SK-N-SH (cell line): ENCODE measurements at regions not wholly inside any gene's neighbourhood (a gene's known extent, or its start where the extent isn't known, plus 50 kb on each side); places are given as distances from the start of the nearest gene placed in this dataset.

Experiments used
- CTCF ChIA-PET: fragments of 300-600, 350-600 bp; formaldehyde crosslinking; extraction: SDS; loops from one replicate; lab custom pipeline; 2021; lab: Yijun Ruan, JAX
- POLR2A ChIA-PET: fragments of 350-600 bp; sonication (Branson Sonifier 250); formaldehyde crosslinking; extraction: SDS; loops from one replicate; lab custom pipeline; 2020; ENCODE audit warnings: antibody characterized with exemption, inconsistent platforms; lab: Yijun Ruan, JAX
- DNase-seq: peaks from one replicate; pipeline ENCODE4 v3.0.0; 2012
- H2AFZ ChIP-seq: fragments of 200-600 bp; sonication (generic); 2 replicates; pipeline ENCODE4 v1.8.1; 2016; ENCODE audit warnings: antibody characterized with exemption, mild to moderate bottlenecking, low read depth
- H3F3A ChIP-seq: fragments of 200-600 bp; sonication (generic); replicated peaks from 2 replicates; pipeline ENCODE3; 2016; ENCODE audit warnings: antibody characterized with exemption, mild to moderate bottlenecking; ENCODE audit not compliant: insufficient read depth
- H3K27ac ChIP-seq, 2 experiments: fragments of 200-500 bp in 1 of 2; fragments of 200-600 bp in 1 of 2; sonication (Bioruptor generic) in 1 of 2; sonication (generic), shearing (Covaris generic) in 1 of 2; 2 replicates each; pipeline versions ENCODE4 v1.5.1 to v1.6.1; 2014 to 2016; ENCODE audit warnings: low read depth in 2 of 2, inconsistent platforms in 1 of 2, low read length in 1 of 2, mild to moderate bottlenecking in 1 of 2, mixed read lengths in 1 of 2
- H3K27me3 ChIP-seq: fragments of 200-600 bp; sonication (generic), shearing (Covaris generic); 2 replicates; pipeline ENCODE4 v1.6.1; 2016; ENCODE audit warnings: mixed run types; ENCODE audit not compliant: insufficient read depth
- H3K36me3 ChIP-seq, 2 experiments: fragments of 200-500 bp in 1 of 2; fragments of 200-600 bp in 1 of 2; sonication (Bioruptor generic) in 1 of 2; sonication (generic) in 1 of 2; replicated peaks in 1 of 2; 2 replicates each; pipeline versions ENCODE3 to v1.5.1; 2014 to 2016; ENCODE audit warnings: low read length in 1 of 2, mild to moderate bottlenecking in 1 of 2; ENCODE audit not compliant: insufficient read depth in 2 of 2, control insufficient read depth in 1 of 2
- H3K4me1 ChIP-seq, 2 experiments: fragments of 200-500 bp in 1 of 2; fragments of 200-600 bp in 1 of 2; sonication (Bioruptor generic) in 1 of 2; sonication (generic), shearing (Covaris generic) in 1 of 2; 2 replicates each; pipeline versions ENCODE4 v1.5.1 to v1.6.1; 2014 to 2016; ENCODE audit warnings: low read depth in 1 of 2, low read length in 1 of 2, mixed run types in 1 of 2; ENCODE audit not compliant: insufficient read depth in 2 of 2, control insufficient read depth in 1 of 2
- H3K4me2 ChIP-seq: fragments of 200-600 bp; sonication (generic), shearing (Covaris generic); 2 replicates; pipeline ENCODE4 v1.6.1; 2017; ENCODE audit warnings: mixed run types
- H3K4me3 ChIP-seq, 2 experiments: fragments of 200-500 bp in 1 of 2; fragments of 200-600 bp in 1 of 2; sonication (Bioruptor generic) in 1 of 2; sonication (generic), shearing (Covaris generic) in 1 of 2; 2 replicates each; pipeline versions ENCODE4 v1.5.1 to v1.8.1; 2014 to 2016; ENCODE audit warnings: low read depth in 2 of 2, inconsistent platforms in 1 of 2, low read length in 1 of 2, mild to moderate bottlenecking in 1 of 2, mixed read lengths in 1 of 2, moderate library complexity in 1 of 2
- H3K79me2 ChIP-seq: fragments of 200-600 bp; sonication (generic); 2 replicates; pipeline ENCODE4 v1.8.1; 2017; ENCODE audit warnings: mild to moderate bottlenecking; ENCODE audit not compliant: insufficient read depth
- H3K9ac ChIP-seq: fragments of 200-600 bp; sonication (generic); 2 replicates; pipeline ENCODE4 v1.6.1; 2017; ENCODE audit warnings: mixed run types
- H3K9me2 ChIP-seq: fragments of 200-600 bp; sonication (generic); 2 replicates; pipeline ENCODE4 v1.6.1; 2017; ENCODE audit warnings: mixed run types
- H3K9me3 ChIP-seq: fragments of 200-600 bp; sonication (generic); 2 replicates; pipeline ENCODE4 v1.6.1; 2017; ENCODE audit warnings: mixed run types, mild to moderate bottlenecking, moderate library complexity
- H4K20me1 ChIP-seq: fragments of 200-600 bp; sonication (generic); 2 replicates; pipeline ENCODE4 v1.6.1; 2017; ENCODE audit warnings: mild to moderate bottlenecking, mixed run types; ENCODE audit not compliant: insufficient read depth
- CHD2 ChIP-seq: fragments of 150-350 bp; IDR thresholded peaks from 2 replicates; pipeline ENCODE4 v1.6.1; 2018; ENCODE audit warnings: low read length; ENCODE audit not compliant: partially characterized antibody
- ELF1 ChIP-seq: IDR thresholded peaks from 2 replicates; pipeline ENCODE4 v1.4.0; 2012
- FOXJ3 ChIP-seq: sonication (generic); formaldehyde crosslinking; IDR thresholded peaks from 2 replicates; pipeline ENCODE4 v1.5.1; 2020; ENCODE audit warnings: mild to moderate bottlenecking, missing genetic modification reagents
- JUND ChIP-seq: IDR thresholded peaks from 2 replicates; pipeline ENCODE4 v1.4.0; 2012
- MEF2A ChIP-seq: IDR thresholded peaks from 2 replicates; pipeline ENCODE4 v1.4.0; 2012; ENCODE audit warnings: low read depth, borderline replicate concordance
- RAD21 ChIP-seq: IDR thresholded peaks from 2 replicates; pipeline ENCODE4 v1.6.1; 2012; ENCODE audit warnings: mild to moderate bottlenecking, low read length
- RCOR1 ChIP-seq: fragments of 150-350 bp; IDR thresholded peaks from 2 replicates; pipeline ENCODE4 v1.6.1; 2017; ENCODE audit warnings: antibody characterized with exemption, low read length
- RXRA ChIP-seq: IDR thresholded peaks from 2 replicates; pipeline ENCODE4 v1.4.0; 2012; ENCODE audit warnings: low read depth, mild to moderate bottlenecking, borderline replicate concordance
- SIN3A ChIP-seq: IDR thresholded peaks from 2 replicates; pipeline ENCODE4 v1.6.1; 2012; ENCODE audit warnings: low read depth, mild to moderate bottlenecking, low read length, moderate library complexity, borderline replicate concordance
- SMC3 ChIP-seq: IDR thresholded peaks from 2 replicates; pipeline ENCODE4 v1.6.1; 2012; ENCODE audit warnings: low read depth, low read length, improper control_type of control experiment
- TAF1 ChIP-seq: IDR thresholded peaks from 2 replicates; pipeline ENCODE4 v1.6.1; 2012; ENCODE audit warnings: low read depth, mild to moderate bottlenecking, low read length, moderate library complexity, borderline replicate concordance
- TEAD4 ChIP-seq: IDR thresholded peaks from 2 replicates; pipeline ENCODE4 v1.4.0; 2012; ENCODE audit warnings: mild to moderate bottlenecking, borderline replicate concordance; ENCODE audit not compliant: insufficient read depth
- WGBS: methylation state at CpG from one replicate; pipeline ENCODE4 v1.1.6; 2017; ENCODE audit warnings: low lambda C conversion rate; 5-methylcytosine and 5-hydroxymethylcytosine counted together
- TF ChIP-seq, protein P1 (sequence below): fragments of 200-600 bp; sonication (generic); IDR thresholded peaks from 2 replicates; pipeline ENCODE4 v1.6.1; 2017; ENCODE audit warnings: antibody characterized with exemption, mild to moderate bottlenecking, moderate library complexity
- TF ChIP-seq, protein P2 (sequence below): IDR thresholded peaks from 2 replicates; pipeline ENCODE4; 2012
- TF ChIP-seq, protein P3 (sequence below): fragments of 150-350 bp; IDR thresholded peaks from 2 replicates; pipeline ENCODE4 v1.6.1; 2016; ENCODE audit warnings: mild to moderate bottlenecking, low read depth, low read length

DNA sequence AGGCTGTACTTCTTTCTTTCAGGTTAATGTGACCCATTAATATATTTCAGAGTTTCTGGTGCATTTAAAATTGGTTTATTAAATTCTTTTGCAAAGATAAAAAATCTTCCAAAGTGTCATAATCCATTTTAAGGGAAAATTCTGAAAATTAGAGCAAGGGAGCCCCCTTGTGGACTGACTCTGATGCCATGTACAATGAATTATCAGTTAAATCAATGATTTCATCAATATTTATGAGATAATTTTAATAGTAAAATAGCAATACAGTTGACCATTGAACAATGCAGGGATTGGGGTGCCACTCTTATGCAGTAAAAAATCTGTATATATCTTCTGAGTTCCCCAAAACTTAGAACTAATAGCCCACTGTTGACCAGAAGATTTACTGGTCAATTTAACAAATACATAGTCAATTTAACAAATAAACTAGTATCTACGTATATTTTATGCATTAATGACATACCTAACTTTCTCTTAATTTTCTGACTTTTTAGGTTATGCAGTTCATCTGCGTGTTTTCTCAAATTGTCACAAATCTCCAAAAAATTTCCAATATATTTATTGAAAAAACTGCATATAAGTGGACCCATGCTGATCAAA is 479.1 kb upstream of the MIR17HG start:
- Histone ChIP-seq H3K4me3 (no peak overlapping the region; a peak in 1 of 4 replicates), H3K27ac (no peak overlapping the region), H3K4me1 (no peaks in the 10 kb centered on the region), H2AFZ (no peak overlapping the region), H3K9ac (no peak overlapping the region), H3K9me3 (no peaks in the 10 kb centered on the region), H3K36me3 (no peaks in the 10 kb centered on the region), H4K20me1 (no peaks in the 10 kb centered on the region), H3K4me2 (no peak overlapping the region), H3F3A (no peaks in the 10 kb centered on the region), H3K9me2 (no peaks in the 10 kb centered on the region), H3K79me2 (no peaks in the 10 kb centered on the region; the same call in 1 of the 2 replicates), H3K27me3 (no peaks in the 10 kb centered on the region)
- no peak for TF ChIP-seq RCOR1
- no peak for TF ChIP-seq TEAD4
- TF ChIP-seq RAD21, result peak; percentile 78
- TF ChIP-seq, protein P1, sequence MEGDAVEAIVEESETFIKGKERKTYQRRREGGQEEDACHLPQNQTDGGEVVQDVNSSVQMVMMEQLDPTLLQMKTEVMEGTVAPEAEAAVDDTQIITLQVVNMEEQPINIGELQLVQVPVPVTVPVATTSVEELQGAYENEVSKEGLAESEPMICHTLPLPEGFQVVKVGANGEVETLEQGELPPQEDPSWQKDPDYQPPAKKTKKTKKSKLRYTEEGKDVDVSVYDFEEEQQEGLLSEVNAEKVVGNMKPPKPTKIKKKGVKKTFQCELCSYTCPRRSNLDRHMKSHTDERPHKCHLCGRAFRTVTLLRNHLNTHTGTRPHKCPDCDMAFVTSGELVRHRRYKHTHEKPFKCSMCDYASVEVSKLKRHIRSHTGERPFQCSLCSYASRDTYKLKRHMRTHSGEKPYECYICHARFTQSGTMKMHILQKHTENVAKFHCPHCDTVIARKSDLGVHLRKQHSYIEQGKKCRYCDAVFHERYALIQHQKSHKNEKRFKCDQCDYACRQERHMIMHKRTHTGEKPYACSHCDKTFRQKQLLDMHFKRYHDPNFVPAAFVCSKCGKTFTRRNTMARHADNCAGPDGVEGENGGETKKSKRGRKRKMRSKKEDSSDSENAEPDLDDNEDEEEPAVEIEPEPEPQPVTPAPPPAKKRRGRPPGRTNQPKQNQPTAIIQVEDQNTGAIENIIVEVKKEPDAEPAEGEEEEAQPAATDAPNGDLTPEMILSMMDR, result peak; percentile 94
- peak; percentile 30; the same call in 1 of the 2 replicates for TF ChIP-seq SMC3
- DNase-seq, result no peak
- 44% methylated on average over 2 of the region's 2 CpGs for WGBS
- ChIA-PET POLR2A (no interaction called here), CTCF (interaction anchor here (0.8 to 2.8 kb wide), 8 partner anchors 11 to 1176 kb away, joined by 3 to 29 read pairs (median 5); no protein-coding TSS in a partner anchor)

GRCh38 chr13:90869580-90869979 is 477.9 kb upstream of the MIR17HG start:
- WGBS, result 11% methylated on average over 2 of the region's 2 CpGs
- H3F3A ChIP-seq, result no peaks in the 10 kb centered on the region
- no peaks in the 10 kb centered on the region for H3K36me3 ChIP-seq
- CTCF ChIA-PET, result interaction anchor here (1.1 to 1.7 kb wide), 4 partner anchors 98 to 1508 kb away, joined by 3 to 10 read pairs (median 4); no protein-coding TSS in a partner anchor
- DNase-seq, result no peak
- TF ChIP-seq TAF1 (no peak), JUND (no peak), SIN3A (no peak), FOXJ3 (no peak), TEAD4 (no peak), RCOR1 (no peak), SMC3 (no peak), MEF2A (no peak), CHD2 (no peak), ELF1 (no peak), RXRA (no peak)
- TF ChIP-seq, protein P2, sequence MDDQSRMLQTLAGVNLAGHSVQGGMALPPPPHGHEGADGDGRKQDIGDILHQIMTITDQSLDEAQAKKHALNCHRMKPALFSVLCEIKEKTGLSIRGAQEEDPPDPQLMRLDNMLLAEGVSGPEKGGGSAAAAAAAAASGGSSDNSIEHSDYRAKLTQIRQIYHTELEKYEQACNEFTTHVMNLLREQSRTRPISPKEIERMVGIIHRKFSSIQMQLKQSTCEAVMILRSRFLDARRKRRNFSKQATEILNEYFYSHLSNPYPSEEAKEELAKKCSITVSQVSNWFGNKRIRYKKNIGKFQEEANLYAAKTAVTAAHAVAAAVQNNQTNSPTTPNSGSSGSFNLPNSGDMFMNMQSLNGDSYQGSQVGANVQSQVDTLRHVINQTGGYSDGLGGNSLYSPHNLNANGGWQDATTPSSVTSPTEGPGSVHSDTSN, result no peak
- TF ChIP-seq, protein P3, sequence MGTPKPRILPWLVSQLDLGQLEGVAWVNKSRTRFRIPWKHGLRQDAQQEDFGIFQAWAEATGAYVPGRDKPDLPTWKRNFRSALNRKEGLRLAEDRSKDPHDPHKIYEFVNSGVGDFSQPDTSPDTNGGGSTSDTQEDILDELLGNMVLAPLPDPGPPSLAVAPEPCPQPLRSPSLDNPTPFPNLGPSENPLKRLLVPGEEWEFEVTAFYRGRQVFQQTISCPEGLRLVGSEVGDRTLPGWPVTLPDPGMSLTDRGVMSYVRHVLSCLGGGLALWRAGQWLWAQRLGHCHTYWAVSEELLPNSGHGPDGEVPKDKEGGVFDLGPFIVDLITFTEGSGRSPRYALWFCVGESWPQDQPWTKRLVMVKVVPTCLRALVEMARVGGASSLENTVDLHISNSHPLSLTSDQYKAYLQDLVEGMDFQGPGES, result no peak
- no peak overlapping the region for H3K4me3 ChIP-seq
- no peaks in the 10 kb centered on the region for H3K27me3 ChIP-seq
- no peak overlapping the region for H3K4me2 ChIP-seq
- H3K9me2 ChIP-seq, result no peaks in the 10 kb centered on the region
- no peak overlapping the region for H3K27ac ChIP-seq
- no peaks in the 10 kb centered on the region for H3K9me3 ChIP-seq
- no peak overlapping the region for H2AFZ ChIP-seq
- POLR2A ChIA-PET, result no interaction called here
- H3K9ac ChIP-seq, result no peak overlapping the region
- H3K79me2 ChIP-seq, result no peaks in the 10 kb centered on the region
- no peaks in the 10 kb centered on the region for H3K4me1 ChIP-seq
- H4K20me1 ChIP-seq, result no peaks in the 10 kb centered on the region
